Activated CD4-positive, alpha-beta T cell treated with anti-CD3 and anti-CD28 coated beads, Interleukin-2, amount 10 ng/mL, durations not matched to agents 7 days and 5 days (primary cell): ENCODE measurements at regions not wholly inside any gene's neighbourhood (a gene's known extent, or its start where the extent isn't known, plus 50 kb on each side); places are given as distances from the start of the nearest gene placed in this dataset.
"Not testable (repeated sequence)": the region's sequence is repeated elsewhere in the genome, so short reads cannot be mapped to it uniquely, and the experiment has no call there.

Source experiments
- CTCF ChIA-PET: fragments of 350-600 bp; sonication (Branson Sonifier 250); formaldehyde crosslinking; loops from one replicate; lab custom pipeline; 2021; ENCODE audit warnings: antibody characterized with exemption; lab: Charles Lee
- POLR2A ChIA-PET: fragments of 350-600 bp; sonication (Branson Sonifier 250); formaldehyde crosslinking; loops from one replicate; lab custom pipeline; 2021; ENCODE audit warnings: antibody characterized with exemption; lab: Charles Lee
- DNase-seq: peaks from one replicate; pipeline ENCODE4 v3.0.0-alpha.2; 2020
- H3K27ac Mint-ChIP-seq: one replicate; pipeline ENCODE4 v1.8.0; 2021; ENCODE audit warnings: mild to moderate bottlenecking, moderate library complexity, mixed read lengths
- H3K27me3 Mint-ChIP-seq: one replicate; pipeline ENCODE4 v1.8.0; 2021; ENCODE audit warnings: mixed read lengths
- H3K36me3 Mint-ChIP-seq: one replicate; pipeline ENCODE4 v1.8.0; 2021; ENCODE audit warnings: low read depth, mixed read lengths
- H3K4me1 Mint-ChIP-seq: one replicate; pipeline ENCODE4 v1.8.0; 2021; ENCODE audit warnings: mixed read lengths
- H3K4me3 Mint-ChIP-seq: one replicate; pipeline ENCODE4 v1.8.0; 2021; ENCODE audit warnings: mild to moderate bottlenecking, moderate library complexity, mixed read lengths
- H3K9me3 Mint-ChIP-seq: one replicate; pipeline ENCODE4 v1.8.0; 2021; ENCODE audit warnings: mixed read lengths

GRCh38 chr3:145648396-145648795 is 512.6 kb downstream of the PLOD2 start:
- H3K27me3 Mint-ChIP-seq, result no peaks in the 10 kb centered on the region
- no peak overlapping the region for H3K27ac Mint-ChIP-seq
- no peaks in the 10 kb centered on the region for H3K4me1 Mint-ChIP-seq
- peaks cover 5% of the 10 kb centered on the region for H3K9me3 Mint-ChIP-seq
- no peak for DNase-seq
- ChIA-PET CTCF (no interaction called here), POLR2A (no interaction called here)
- H3K4me3 Mint-ChIP-seq, result no peak overlapping the region
- no peaks in the 10 kb centered on the region for H3K36me3 Mint-ChIP-seq

GRCh38 chr3:145649368-145649887 is 511.6 kb downstream of the PLOD2 start:
- Mint-ChIP-seq H3K4me3 (no peak overlapping the region), H3K27me3 (no peaks in the 10 kb centered on the region), H3K9me3 (peaks cover 5% of the 10 kb centered on the region), H3K4me1 (no peaks in the 10 kb centered on the region), H3K27ac (no peak overlapping the region), H3K36me3 (no peaks in the 10 kb centered on the region)
- ChIA-PET POLR2A (no interaction called here), CTCF (no interaction called here)
- DNase-seq, result no peak

GRCh38 chr3:145650170-145650569 is 510.8 kb downstream of the PLOD2 start:
- POLR2A ChIA-PET, result no interaction called here
- Mint-ChIP-seq H3K4me3 (no peak overlapping the region), H3K27me3 (no peaks in the 10 kb centered on the region), H3K9me3 (peaks cover 3% of the 10 kb centered on the region), H3K4me1 (no peaks in the 10 kb centered on the region), H3K36me3 (no peaks in the 10 kb centered on the region), H3K27ac (no peak overlapping the region)
- CTCF ChIA-PET, result no interaction called here
- no peak for DNase-seq

- Mint-ChIP-seq H3K27ac (no peak overlapping the region), H3K4me3 (no peak overlapping the region), H3K9me3 (no peaks in the 10 kb centered on the region), H3K27me3 (no peaks in the 10 kb centered on the region), H3K36me3 (no peaks in the 10 kb centered on the region), H3K4me1 (no peaks in the 10 kb centered on the region)
- ChIA-PET POLR2A (no interaction called here), CTCF (no interaction called here)
- no peak for DNase-seq
Measured at GRCh38 chr3:145671121-145671520, 489.9 kb downstream of the PLOD2 start.

GRCh38 chr3:145673838-145674237 is 487.1 kb downstream of the PLOD2 start:
- Mint-ChIP-seq H3K36me3 (no peaks in the 10 kb centered on the region), H3K4me3 (no peak overlapping the region), H3K4me1 (no peaks in the 10 kb centered on the region), H3K27ac (no peak overlapping the region), H3K27me3 (no peaks in the 10 kb centered on the region), H3K9me3 (no peaks in the 10 kb centered on the region)
- no peak for DNase-seq
- ChIA-PET POLR2A (no interaction called here), CTCF (no interaction called here)

- no peak for DNase-seq
- Mint-ChIP-seq H3K27ac (no peak overlapping the region), H3K4me1 (no peaks in the 10 kb centered on the region), H3K36me3 (no peaks in the 10 kb centered on the region), H3K27me3 (no peaks in the 10 kb centered on the region), H3K9me3 (no peaks in the 10 kb centered on the region), H3K4me3 (no peak overlapping the region)
- ChIA-PET CTCF (no interaction called here), POLR2A (no interaction called here)
Measured at GRCh38 chr3:145678401-145678800, 482.6 kb downstream of the PLOD2 start.

- POLR2A ChIA-PET, result no interaction called here
- CTCF ChIA-PET, result no interaction called here
- Mint-ChIP-seq H3K36me3 (no peaks in the 10 kb centered on the region), H3K27ac (no peak overlapping the region), H3K4me3 (no peak overlapping the region), H3K9me3 (no peaks in the 10 kb centered on the region), H3K27me3 (no peaks in the 10 kb centered on the region), H3K4me1 (no peaks in the 10 kb centered on the region)
- DNase-seq, result no peak
Measured at GRCh38 chr3:145681181-145681580, 479.8 kb downstream of the PLOD2 start.

GRCh38 chr3:145687978-145688377 is 473.0 kb downstream of the PLOD2 start:
- DNase-seq, H3K27ac Mint-ChIP-seq, H3K9me3 Mint-ChIP-seq, POLR2A ChIA-PET, H3K27me3 Mint-ChIP-seq, CTCF ChIA-PET, H3K36me3 Mint-ChIP-seq, H3K4me3 Mint-ChIP-seq, H3K4me1 Mint-ChIP-seq: not testable (repeated sequence)

- H3K27ac Mint-ChIP-seq, result no peak overlapping the region
- ChIA-PET CTCF (no interaction called here), POLR2A (no interaction called here)
- no peaks in the 10 kb centered on the region for H3K36me3 Mint-ChIP-seq
- no peaks in the 10 kb centered on the region for H3K4me1 Mint-ChIP-seq
- no peaks in the 10 kb centered on the region for H3K27me3 Mint-ChIP-seq
- H3K9me3 Mint-ChIP-seq, result no peaks in the 10 kb centered on the region
- H3K4me3 Mint-ChIP-seq, result no peak overlapping the region
- no peak for DNase-seq
Measured at GRCh38 chr3:145692751-145693150, 468.2 kb downstream of the PLOD2 start.

- Mint-ChIP-seq H3K4me3 (no peak overlapping the region), H3K36me3 (no peaks in the 10 kb centered on the region), H3K4me1 (no peaks in the 10 kb centered on the region), H3K27me3 (no peaks in the 10 kb centered on the region), H3K27ac (no peak overlapping the region), H3K9me3 (no peaks in the 10 kb centered on the region)
- ChIA-PET CTCF (no interaction called here), POLR2A (no interaction called here)
- DNase-seq, result no peak
Measured at GRCh38 chr3:145696011-145696410, 465.0 kb downstream of the PLOD2 start.

- Mint-ChIP-seq H3K36me3 (no peaks in the 10 kb centered on the region), H3K4me3 (no peak overlapping the region), H3K27ac (no peak overlapping the region), H3K9me3 (no peaks in the 10 kb centered on the region), H3K4me1 (no peaks in the 10 kb centered on the region), H3K27me3 (no peaks in the 10 kb centered on the region)
- DNase-seq, result no peak
- CTCF ChIA-PET, result no interaction called here
- POLR2A ChIA-PET, result no interaction called here
Measured at GRCh38 chr3:145698250-145698649, 462.7 kb downstream of the PLOD2 start.

GRCh38 chr3:145698749-145699148 is 462.2 kb downstream of the PLOD2 start:
- no peak overlapping the region for H3K27ac Mint-ChIP-seq
- H3K36me3 Mint-ChIP-seq, result no peaks in the 10 kb centered on the region
- H3K4me3 Mint-ChIP-seq, result no peak overlapping the region
- no peak for DNase-seq
- H3K4me1 Mint-ChIP-seq, result no peaks in the 10 kb centered on the region
- POLR2A ChIA-PET, result no interaction called here
- no peaks in the 10 kb centered on the region for H3K27me3 Mint-ChIP-seq
- CTCF ChIA-PET, result no interaction called here
- H3K9me3 Mint-ChIP-seq, result no peaks in the 10 kb centered on the region

- ChIA-PET CTCF (no interaction called here), POLR2A (no interaction called here)
- no peaks in the 10 kb centered on the region for H3K36me3 Mint-ChIP-seq
- no peak overlapping the region for H3K27ac Mint-ChIP-seq
- no peaks in the 10 kb centered on the region for H3K9me3 Mint-ChIP-seq
- no peaks in the 10 kb centered on the region for H3K27me3 Mint-ChIP-seq
- H3K4me1 Mint-ChIP-seq, result no peaks in the 10 kb centered on the region
- no peak overlapping the region for H3K4me3 Mint-ChIP-seq
- DNase-seq, result no peak
Measured at GRCh38 chr3:145704020-145704419, 457.0 kb downstream of the PLOD2 start.

- H3K4me1 Mint-ChIP-seq, H3K4me3 Mint-ChIP-seq, H3K27me3 Mint-ChIP-seq, H3K27ac Mint-ChIP-seq, H3K9me3 Mint-ChIP-seq, POLR2A ChIA-PET, DNase-seq, H3K36me3 Mint-ChIP-seq, CTCF ChIA-PET: not testable (repeated sequence)
Measured at GRCh38 chr3:145709779-145710178, 451.2 kb downstream of the PLOD2 start.
